Liver (tissue), 8 donors: ENCODE measurements at regions not wholly inside any gene's neighbourhood (a gene's known extent, or its start where the extent isn't known, plus 50 kb on each side); places are given as distances from the start of the nearest gene placed in this dataset.
"Not testable (repeated sequence)": the region's sequence is repeated elsewhere in the genome, so short reads cannot be mapped to it uniquely, and the experiment has no call there.

Experiments used
- DNase-seq: peaks from one replicate; pipeline ENCODE4 v3.0.0-alpha.2; 2017; ENCODE audit warnings: low spot score
- H3K27ac ChIP-seq, 2 donors: one replicate each; pipeline ENCODE4 v1.7.0; 2013; ENCODE audit warnings: inconsistent platforms in 2 of 2, low read length in 2 of 2, control low read depth in 1 of 2, low read depth in 1 of 2, mild to moderate bottlenecking in 1 of 2
- H3K27me3 ChIP-seq, 4 donors: one replicate each; pipeline versions ENCODE4 v1.6.1 to v1.7.0; 2013; ENCODE audit warnings: low read length in 3 of 4, inconsistent platforms in 1 of 4, mild to moderate bottlenecking in 1 of 4, moderate library complexity in 1 of 4; ENCODE audit not compliant: control insufficient read depth in 4 of 4, insufficient read depth in 4 of 4
- H3K36me3 ChIP-seq, 4 donors: one replicate each; pipeline versions ENCODE4 v1.6.1 to v1.7.0; 2013; ENCODE audit warnings: low read length in 3 of 4, mild to moderate bottlenecking in 3 of 4, low read depth in 1 of 4, moderate library complexity in 1 of 4; ENCODE audit not compliant: control insufficient read depth in 4 of 4, insufficient read depth in 3 of 4
- H3K4me1 ChIP-seq, 4 donors: one replicate each; pipeline versions ENCODE4 v1.6.1 to v1.7.0; 2013; ENCODE audit warnings: low read length in 3 of 4, mild to moderate bottlenecking in 3 of 4, moderate library complexity in 1 of 4; ENCODE audit not compliant: control insufficient read depth in 4 of 4, insufficient read depth in 4 of 4
- H3K4me3 ChIP-seq, 3 donors: one replicate each; pipeline versions ENCODE4 v1.6.1 to v1.7.0; 2013; ENCODE audit warnings: low read length in 3 of 3, control low read depth in 1 of 3, low read depth in 1 of 3, mild to moderate bottlenecking in 1 of 3
- H3K9ac ChIP-seq, 2 donors: one replicate each; pipeline ENCODE4 v1.7.0; 2013; ENCODE audit warnings: low read length in 2 of 2, mild to moderate bottlenecking in 2 of 2, moderate library complexity in 2 of 2, control low read depth in 1 of 2, low read depth in 1 of 2
- H3K9me3 ChIP-seq, 4 donors: one replicate each; pipeline versions ENCODE4 v1.6.1 to v1.7.0; 2013; ENCODE audit warnings: low read length in 3 of 4; ENCODE audit not compliant: control insufficient read depth in 4 of 4
- CTCF ChIP-seq: fragments of 150-350 bp; IDR thresholded peaks from 2 replicates; pipeline ENCODE4 v1.5.1; 2017; ENCODE audit warnings: improper control_type of control experiment, low read depth, low read length; ENCODE audit not compliant: missing input control
- GABPA ChIP-seq, 2 donors: IDR thresholded peaks in 1 of 2; conservative IDR thresholded peaks in 1 of 2; 2 replicates each; pipeline ENCODE4 v1.6.1; 2016; ENCODE audit warnings: antibody characterized with exemption in 2 of 2, mild to moderate bottlenecking in 1 of 2, moderate library complexity in 1 of 2
- HNF4G ChIP-seq: IDR thresholded peaks from 2 replicates; pipeline ENCODE4 v1.6.1; 2016; ENCODE audit warnings: antibody characterized with exemption
- JUND ChIP-seq, 2 donors: IDR thresholded peaks; 2 replicates each; pipeline ENCODE4 v1.6.1; 2016; ENCODE audit warnings: antibody characterized with exemption in 2 of 2
- NR2F2 ChIP-seq: IDR thresholded peaks from 2 replicates; pipeline ENCODE4 v1.6.1; 2016; ENCODE audit warnings: antibody characterized with exemption
- RAD21 ChIP-seq, 2 donors: IDR thresholded peaks; 2 replicates each; pipeline ENCODE4 v1.6.1; 2016; ENCODE audit warnings: antibody characterized with exemption in 2 of 2, mild to moderate bottlenecking in 2 of 2
- REST ChIP-seq: IDR thresholded peaks from 2 replicates; pipeline ENCODE4 v1.6.1; 2016; ENCODE audit warnings: antibody characterized with exemption, mild to moderate bottlenecking
- SP1 ChIP-seq: IDR thresholded peaks from 2 replicates; pipeline ENCODE4 v1.6.1; 2018; ENCODE audit warnings: antibody characterized with exemption, mild to moderate bottlenecking
- TAF1 ChIP-seq: conservative IDR thresholded peaks from 2 replicates; pipeline ENCODE4 v1.6.1; 2016; ENCODE audit warnings: antibody characterized with exemption, mild to moderate bottlenecking
- WGBS: extraction: QIAGEN DNeasy Blood & Tissue Kit; methylation state at CpG from one replicate; pipeline ENCODE4 v1.1.7; 2013; 5-methylcytosine and 5-hydroxymethylcytosine counted together
- TF ChIP-seq, protein P1 (sequence below): IDR thresholded peaks from 2 replicates; pipeline ENCODE4 v1.6.1; 2016; ENCODE audit warnings: antibody characterized with exemption
- donor health status: healthy.
- donor health status: healthy.
- donor health status: healthy.
- donor health status: healthy.
- donor health status: healthy.

DNA sequence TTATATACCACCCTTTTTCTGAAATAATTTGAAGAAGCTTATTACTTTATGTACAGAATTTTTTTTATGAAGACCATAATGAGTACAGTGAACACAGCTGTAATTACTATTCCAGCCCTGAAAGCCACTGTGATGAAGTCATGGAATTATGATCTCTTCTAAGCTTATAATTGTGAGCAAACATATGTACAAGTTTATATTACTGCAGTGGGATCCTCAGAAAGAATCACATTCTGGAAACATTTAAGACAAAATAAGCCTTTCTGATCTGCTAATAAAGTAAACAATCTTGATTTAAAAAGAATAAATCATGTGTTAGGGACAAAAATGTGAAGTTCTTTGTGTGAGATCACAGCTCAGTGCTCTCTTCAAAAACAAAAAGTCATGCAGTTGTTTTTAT, 560.4 kb downstream of the CD109 start:
- no peak overlapping the region for H3K4me3 ChIP-seq
- DNase-seq, result no peak
- no peaks in the 10 kb centered on the region for H3K27me3 ChIP-seq
- no peak overlapping the region for H3K9ac ChIP-seq
- TF ChIP-seq SP1 (no peak), GABPA (IDR thresholded peaks at IDR 0.05 in 1 of 2, conservative IDR thresholded peaks at IDR 0.05 in 1 of 2) (no peak), CTCF (no peak), TAF1 (no peak), HNF4G (no peak), NR2F2 (no peak), REST (no peak), JUND (IDR thresholded peaks at IDR 0.05) (no peak), RAD21 (IDR thresholded peaks at IDR 0.05) (no peak)
- TF ChIP-seq, protein P1, sequence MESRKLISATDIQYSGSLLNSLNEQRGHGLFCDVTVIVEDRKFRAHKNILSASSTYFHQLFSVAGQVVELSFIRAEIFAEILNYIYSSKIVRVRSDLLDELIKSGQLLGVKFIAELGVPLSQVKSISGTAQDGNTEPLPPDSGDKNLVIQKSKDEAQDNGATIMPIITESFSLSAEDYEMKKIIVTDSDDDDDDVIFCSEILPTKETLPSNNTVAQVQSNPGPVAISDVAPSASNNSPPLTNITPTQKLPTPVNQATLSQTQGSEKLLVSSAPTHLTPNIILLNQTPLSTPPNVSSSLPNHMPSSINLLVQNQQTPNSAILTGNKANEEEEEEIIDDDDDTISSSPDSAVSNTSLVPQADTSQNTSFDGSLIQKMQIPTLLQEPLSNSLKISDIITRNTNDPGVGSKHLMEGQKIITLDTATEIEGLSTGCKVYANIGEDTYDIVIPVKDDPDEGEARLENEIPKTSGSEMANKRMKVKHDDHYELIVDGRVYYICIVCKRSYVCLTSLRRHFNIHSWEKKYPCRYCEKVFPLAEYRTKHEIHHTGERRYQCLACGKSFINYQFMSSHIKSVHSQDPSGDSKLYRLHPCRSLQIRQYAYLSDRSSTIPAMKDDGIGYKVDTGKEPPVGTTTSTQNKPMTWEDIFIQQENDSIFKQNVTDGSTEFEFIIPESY, result no peak
- H3K9me3 ChIP-seq, result no peaks in the 10 kb centered on the region
- H3K36me3 ChIP-seq, result no peaks in the 10 kb centered on the region
- no peaks in the 10 kb centered on the region for H3K4me1 ChIP-seq
- H3K27ac ChIP-seq, result no peak overlapping the region

DNA sequence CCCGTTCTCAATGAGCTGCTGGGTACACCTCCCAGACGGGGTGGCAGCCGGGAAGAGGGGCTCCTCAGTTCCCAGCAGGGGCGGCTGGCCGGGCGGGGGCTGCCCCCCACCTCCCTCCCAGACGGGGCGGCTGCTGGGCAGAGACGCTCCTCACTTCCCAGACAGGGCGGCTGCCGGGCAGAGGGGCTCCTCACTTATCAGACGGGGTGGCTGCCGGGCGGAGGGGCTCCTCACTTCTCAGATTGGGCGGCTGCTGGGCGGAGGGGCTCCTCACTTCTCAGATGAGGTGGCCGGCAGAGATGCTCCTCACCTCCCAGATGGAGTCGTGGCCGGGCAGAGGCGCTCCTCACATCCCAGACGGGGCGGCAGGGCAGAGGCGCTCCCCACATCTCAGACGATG, 559.0 kb downstream of the CD109 start:
- 92% methylated on average over 24 of the region's 24 CpGs for WGBS
- not testable (repeated sequence) for DNase-seq, H3K9ac ChIP-seq

GRCh38 chr6:74254147-74254546, 558.1 kb downstream of the CD109 start:
- H3K9ac ChIP-seq, H3K9me3 ChIP-seq, DNase-seq, H3K4me1 ChIP-seq, H3K36me3 ChIP-seq, H3K27me3 ChIP-seq, H3K4me3 ChIP-seq, H3K27ac ChIP-seq: not testable (repeated sequence)
- WGBS, result 84% methylated on average over 1 of the region's 1 CpG

More for the DNA sequence above, 559.0 kb downstream of the CD109 start:
- not testable (repeated sequence) for H3K9me3 ChIP-seq, H3K27me3 ChIP-seq, H3K4me3 ChIP-seq, H3K27ac ChIP-seq, H3K36me3 ChIP-seq, H3K4me1 ChIP-seq
